K562 (cell line): ENCODE measurements at regions not wholly inside any gene's neighbourhood (a gene's known extent, or its start where the extent isn't known, plus 50 kb on each side); places are given as distances from the start of the nearest gene placed in this dataset.

Experiments
- ATAC-seq: fragments of 200-7000 bp; cut with Tn5 transposase; 3 replicates; pipeline ENCODE4 v1.9.1; 2020; ENCODE audit warnings: moderate library complexity
- BruUV-seq: library from RNA; stranded (reverse); fragments of 400-500 nt; replicated peaks from 2 replicates; lab custom pipeline; 2021; lab: Mats Ljungman, UMichigan
- CTCF ChIA-PET: fragments of 300-600 bp; formaldehyde crosslinking; extraction: SDS; loops from one replicate; lab custom pipeline; 2021; ENCODE audit warnings: low intra/inter-chr PET ratio; lab: Yijun Ruan, JAX
- POLR2A ChIA-PET: fragments of 300-600, 350-650 bp; sonication (Branson Sonifier 250); formaldehyde crosslinking; extraction: SDS; loops from one replicate; lab custom pipeline; 2021; ENCODE audit warnings: antibody characterized with exemption, inconsistent platforms; lab: Yijun Ruan, JAX
- DNase-seq, 4 experiments: peaks; one replicate each; pipeline versions ENCODE4 v3.0.0 to v3.0.0-alpha.2; 2011 to 2018; ENCODE audit warnings: low spot score in 3 of 4, mixed read lengths in 3 of 4; ENCODE audit errors: extremely low read depth in 1 of 4
- FAIRE-seq: peaks from 2 replicates; lab custom pipeline; 2011; peaks lifted over from hg19 to GRCh38; lab: Jason Lieb, UNC
- H2AFZ ChIP-seq: 2 replicates; pipeline ENCODE4 v1.6.0; 2011; ENCODE audit warnings: low read depth, low read length, control low read depth, inconsistent platforms
- H3K27ac ChIP-seq: fragments of 200-600 bp; 3 replicates; pipeline ENCODE4 v1.8.0; 2011; ENCODE audit warnings: low read depth, mild to moderate bottlenecking, control low read depth, inconsistent platforms, low read length, moderate library complexity, mixed read lengths; ENCODE audit errors: extremely low read depth
- H3K27me3 ChIP-seq, 2 experiments: fragments of 300-600 bp in 1 of 2; 2 replicates in 1 of 2; 3 replicates in 1 of 2; pipeline versions ENCODE4 v1.6.0 to v1.8.0; 2011; ENCODE audit warnings: inconsistent platforms in 2 of 2, low read length in 2 of 2, mild to moderate bottlenecking in 1 of 2, mixed read lengths in 1 of 2, moderate library complexity in 1 of 2; ENCODE audit not compliant: control insufficient read depth in 2 of 2, insufficient read depth in 2 of 2
- H3K36me3 ChIP-seq: fragments of 300-600 bp; 3 replicates; pipeline ENCODE4 v1.8.0; 2011; ENCODE audit warnings: mild to moderate bottlenecking, low read length, inconsistent platforms; ENCODE audit not compliant: control insufficient read depth, insufficient read depth
- H3K4me1 ChIP-seq, 2 experiments: fragments of 200-600 bp in 1 of 2; replicated peaks in 1 of 2; 2 replicates in 1 of 2; 3 replicates in 1 of 2; pipeline versions ENCODE4 v1.5.1 to v1.8.0; 2011; ENCODE audit warnings: inconsistent platforms in 2 of 2, low read length in 2 of 2, mild to moderate bottlenecking in 1 of 2, mixed read lengths in 1 of 2, moderate library complexity in 1 of 2; ENCODE audit not compliant: control insufficient read depth in 2 of 2, insufficient read depth in 2 of 2
- H3K4me2 ChIP-seq: 2 replicates; pipeline ENCODE4 v1.6.1; 2011; ENCODE audit warnings: low read length, control low read depth, inconsistent platforms, mixed read lengths; ENCODE audit not compliant: insufficient read depth
- H3K4me3 ChIP-seq: fragments of 200-600 bp; sonication (generic), shearing (Covaris generic); 2 replicates; pipeline ENCODE4 v1.5.1; 2016; ENCODE audit warnings: control low read depth, inconsistent platforms
- H3K79me2 ChIP-seq: fragments of 200-600 bp; 3 replicates; pipeline ENCODE4 v1.8.0; 2011; ENCODE audit warnings: low read length, inconsistent platforms; ENCODE audit not compliant: control insufficient read depth, insufficient read depth
- H3K9ac ChIP-seq, 2 experiments: 2 replicates each; pipeline versions ENCODE4 v1.6.0 to v1.6.1; 2011; ENCODE audit warnings: low read depth in 2 of 2, low read length in 2 of 2, control low read depth in 1 of 2, inconsistent platforms in 1 of 2, mild to moderate bottlenecking in 1 of 2, mixed read lengths in 1 of 2; ENCODE audit not compliant: insufficient read depth in 1 of 2
- H3K9me1 ChIP-seq: one replicate; pipeline ENCODE4 v1.6.0; 2011; ENCODE audit warnings: inconsistent platforms, mild to moderate bottlenecking, low read length, moderate library complexity; ENCODE audit not compliant: control insufficient read depth, insufficient read depth
- H3K9me3 ChIP-seq: replicated peaks from 2 replicates; pipeline ENCODE4 v1.5.1; 2011; ENCODE audit warnings: low read depth, low read length, inconsistent platforms; ENCODE audit not compliant: control insufficient read depth, insufficient read depth
- H4K20me1 ChIP-seq: replicated peaks from 2 replicates; pipeline ENCODE4 v1.6.1; 2011; ENCODE audit warnings: low read length, inconsistent platforms, mixed read lengths; ENCODE audit not compliant: control insufficient read depth, insufficient read depth
- CEBPZ ChIP-seq: fragments of 150-350 bp; IDR thresholded peaks from 2 replicates; pipeline ENCODE4 v1.6.1; 2014; ENCODE audit warnings: low read depth, mild to moderate bottlenecking, low read length, borderline replicate concordance
- ELF4 ChIP-seq: fragments of 450-650 bp; formaldehyde crosslinking; IDR thresholded peaks from 2 replicates; pipeline ENCODE4 v1.4.0; 2022; ENCODE audit warnings: missing genetic modification characterization
- HBP1 ChIP-seq: fragments of 450-650 bp; formaldehyde crosslinking; IDR thresholded peaks from 2 replicates; pipeline ENCODE4 v1.4.0; 2022; ENCODE audit warnings: missing genetic modification characterization
- OTX1 ChIP-seq: fragments of 450-650 bp; formaldehyde crosslinking; IDR thresholded peaks from 2 replicates; pipeline ENCODE4 v1.4.0; 2022; ENCODE audit warnings: mild to moderate bottlenecking
- SAFB ChIP-seq: fragments of 200-400 bp; formaldehyde crosslinking; IDR thresholded peaks from 2 replicates; pipeline ENCODE4 v1.6.1; 2017; ENCODE audit warnings: low read depth, low read length, borderline replicate concordance
- ZBTB26 ChIP-seq: fragments of 450-650 bp; formaldehyde crosslinking; IDR thresholded peaks from 2 replicates; pipeline ENCODE4 v1.4.0; 2022; ENCODE audit warnings: missing genetic modification characterization
- ZNF274 ChIP-seq: IDR thresholded peaks from 2 replicates; pipeline ENCODE4 v1.6.1; 2011; ENCODE audit warnings: low read depth, mild to moderate bottlenecking, low read length, moderate library complexity, borderline replicate concordance
- ZNF511 ChIP-seq: sonication (generic); formaldehyde crosslinking; IDR thresholded peaks from 2 replicates; pipeline ENCODE4 v1.8.0; 2022; ENCODE audit warnings: mild to moderate bottlenecking, missing genetic modification reagents
- WGBS: fragments of 100-300 bp; shearing (Covaris generic); methylation state at CpG from one replicate; pipeline ENCODE4 v1.1.6; 2016; ENCODE audit warnings: low coverage, mixed read lengths; ENCODE audit not compliant: insufficient coverage; ENCODE audit errors: missing lambda C conversion rate; 5-methylcytosine and 5-hydroxymethylcytosine counted together
- in situ Hi-C: fragments of 300-500 bp; cut with MboI; formaldehyde crosslinking; loops from 4 replicates; pipeline ENCODE4 v1.15.0; 2018; ENCODE audit warnings: inconsistent platforms, mixed read lengths
- intact Hi-C: fragments of 100-400 bp; cut with micrococcal nuclease; formaldehyde crosslinking; loops from 2 replicates; pipeline ENCODE4 v1.14.2; 2022

- ATAC-seq: no peak
These were observed 245.7 kb upstream of the GMDS start for GRCh38 chr6:2491137-2491536.

More at GRCh38 chr6:2491137-2491536, 245.7 kb upstream of the GMDS start:
- in situ Hi-C loops (no loop called here), intact Hi-C loops (no loop called here)
- BruUV-seq: no TSS peak
- Histone ChIP-seq H4K20me1 (no peaks in the 10 kb centered on the region), H2AFZ (no peak overlapping the region), H3K9ac (no peak overlapping the region), H3K27ac (no peak overlapping the region), H3K36me3 (no peaks in the 10 kb centered on the region), H3K9me1 (no peaks in the 10 kb centered on the region), H3K79me2 (no peaks in the 10 kb centered on the region), H3K4me2 (no peak overlapping the region), H3K4me3 (no peak overlapping the region), H3K9me3 (no peaks in the 10 kb centered on the region), H3K4me1 (no peaks in the 10 kb centered on the region), H3K27me3 (peaks cover 0 to 18% of the 10 kb centered on the region in 2 experiments; a peak in 2 of 5 replicates)
- ChIA-PET POLR2A (interaction anchor here (0.7 kb wide), 1 partner anchor 24 kb away, joined by 3 read pairs; no protein-coding TSS in a partner anchor), CTCF (no interaction called here)
- FAIRE-seq (no peak), DNase-seq (no peak)
- peak; percentile 61; the same call in 1 of the 2 replicates for TF ChIP-seq HBP1 (CRISPR knock-in tag)
- no peak for TF ChIP-seq ZNF511 (CRISPR knock-in tag)
- TF ChIP-seq ZNF274: no peak
- TF ChIP-seq ZBTB26 (CRISPR knock-in tag): peak; percentile 78
- TF ChIP-seq CEBPZ: no peak
- TF ChIP-seq SAFB: no peak
- peak; percentile 75; the same call in 1 of the 2 replicates for TF ChIP-seq ELF4
- 0 out of 2 replicates have a peak, but pooled peaks have one; percentile 57 for TF ChIP-seq OTX1 (CRISPR knock-in tag)
- 42% methylated on average over 12 of the region's 14 CpGs for WGBS
